ENCODE measurements at regions not wholly inside any gene's neighbourhood (a gene's known extent, or its start where the extent isn't known, plus 50 kb on each side); places are given as distances from the start of the nearest gene placed in this dataset.
A peak's percentile ranks its signal among the peaks of the same experiment; 100 is the strongest.

- DNase-seq (ENCODE audit: low read depth in 4 of 6, low spot score in 6 of 6), result no peak
- no peaks in the 10 kb centered on the region for H3K9me3 ChIP-seq (ENCODE audit: control insufficient read depth, insufficient read depth, low read length)
- H3K36me3 ChIP-seq (ENCODE audit: control insufficient read depth, insufficient read depth, low read length), result no peaks in the 10 kb centered on the region
- no peak overlapping the region for H3K4me3 ChIP-seq (ENCODE audit: low read depth, low read length)
- H3K27ac ChIP-seq (ENCODE audit: low read depth, low read length), result no peak overlapping the region
- no peaks in the 10 kb centered on the region for H3K4me1 ChIP-seq (ENCODE audit: control insufficient read depth, insufficient read depth, low read length)
- H3K27me3 ChIP-seq (ENCODE audit: control insufficient read depth, insufficient read depth, low read length), result no peaks in the 10 kb centered on the region
- WGBS (ENCODE audit: insufficient coverage), result no CpG with 5 or more reads among the region's 1 CpG
These were observed 95.6 kb downstream of the CD200R1L start for GRCh38 chr3:112751061-112751460.

GRCh38 chr3:112747624-112748023 lies 99.0 kb downstream of the CD200R1L start:
- H3K27ac ChIP-seq (ENCODE audit: low read depth, low read length), result no peak overlapping the region
- WGBS (ENCODE audit: insufficient coverage), result no CpG with 5 or more reads among the region's 3 CpGs
- no peaks in the 10 kb centered on the region for H3K27me3 ChIP-seq (ENCODE audit: control insufficient read depth, insufficient read depth, low read length)
- DNase-seq (ENCODE audit: low read depth in 4 of 6, low spot score in 6 of 6), result no peak
- no peaks in the 10 kb centered on the region for H3K4me1 ChIP-seq (ENCODE audit: control insufficient read depth, insufficient read depth, low read length)
- no peak overlapping the region for H3K4me3 ChIP-seq (ENCODE audit: low read depth, low read length)
- H3K36me3 ChIP-seq (ENCODE audit: control insufficient read depth, insufficient read depth, low read length), result no peaks in the 10 kb centered on the region
- H3K9me3 ChIP-seq (ENCODE audit: control insufficient read depth, insufficient read depth, low read length), result no peaks in the 10 kb centered on the region

GRCh38 chr3:112746675-112747280 lies 99.9 kb downstream of the CD200R1L start:
- no peaks in the 10 kb centered on the region for H3K9me3 ChIP-seq (ENCODE audit: control insufficient read depth, insufficient read depth, low read length)
- H3K27ac ChIP-seq (ENCODE audit: low read depth, low read length), result no peak overlapping the region
- no peak for DNase-seq (ENCODE audit: low read depth in 4 of 6, low spot score in 6 of 6)
- H3K27me3 ChIP-seq (ENCODE audit: control insufficient read depth, insufficient read depth, low read length), result no peaks in the 10 kb centered on the region
- H3K36me3 ChIP-seq (ENCODE audit: control insufficient read depth, insufficient read depth, low read length), result no peaks in the 10 kb centered on the region
- H3K4me3 ChIP-seq (ENCODE audit: low read depth, low read length), result no peak overlapping the region
- no peaks in the 10 kb centered on the region for H3K4me1 ChIP-seq (ENCODE audit: control insufficient read depth, insufficient read depth, low read length)
- no CpG with 5 or more reads among the region's 6 CpGs for WGBS (ENCODE audit: insufficient coverage)

GRCh38 chr3:112745567-112746248 lies 101.0 kb downstream of the CD200R1L start:
- DNase-seq (ENCODE audit: low read depth in 4 of 6, low spot score in 6 of 6), result no peak
- no peaks in the 10 kb centered on the region for H3K4me1 ChIP-seq (ENCODE audit: control insufficient read depth, insufficient read depth, low read length)
- H3K36me3 ChIP-seq (ENCODE audit: control insufficient read depth, insufficient read depth, low read length), result no peaks in the 10 kb centered on the region
- H3K27me3 ChIP-seq (ENCODE audit: control insufficient read depth, insufficient read depth, low read length), result no peaks in the 10 kb centered on the region
- no peak overlapping the region for H3K4me3 ChIP-seq (ENCODE audit: low read depth, low read length)
- WGBS (ENCODE audit: insufficient coverage), result 92% methylated on average over 1 of the region's 4 CpGs
- no peak overlapping the region for H3K27ac ChIP-seq (ENCODE audit: low read depth, low read length)
- H3K9me3 ChIP-seq (ENCODE audit: control insufficient read depth, insufficient read depth, low read length), result no peaks in the 10 kb centered on the region

- 43% methylated on average over 2 of the region's 2 CpGs for WGBS (ENCODE audit: insufficient coverage)
- Histone ChIP-seq H3K27me3 (ENCODE audit: control insufficient read depth, insufficient read depth, low read length) (no peaks in the 10 kb centered on the region), H3K36me3 (ENCODE audit: control insufficient read depth, insufficient read depth, low read length) (no peaks in the 10 kb centered on the region), H3K4me3 (ENCODE audit: low read depth, low read length) (no peak overlapping the region), H3K27ac (ENCODE audit: low read depth, low read length) (no peak overlapping the region), H3K4me1 (ENCODE audit: control insufficient read depth, insufficient read depth, low read length) (no peaks in the 10 kb centered on the region), H3K9me3 (ENCODE audit: control insufficient read depth, insufficient read depth, low read length) (no peaks in the 10 kb centered on the region)
- DNase-seq (ENCODE audit: low read depth in 4 of 6, low spot score in 6 of 6), result peak in 2 of 6 donors; percentile 35 to 64
These were observed 101.7 kb downstream of the CD200R1L start for GRCh38 chr3:112744825-112745566.

GRCh38 chr3:112744106-112744505 lies 102.6 kb downstream of the CD200R1L start:
- H3K27me3 ChIP-seq (ENCODE audit: control insufficient read depth, insufficient read depth, low read length), result no peaks in the 10 kb centered on the region
- no peaks in the 10 kb centered on the region for H3K4me1 ChIP-seq (ENCODE audit: control insufficient read depth, insufficient read depth, low read length)
- no peaks in the 10 kb centered on the region for H3K36me3 ChIP-seq (ENCODE audit: control insufficient read depth, insufficient read depth, low read length)
- H3K4me3 ChIP-seq (ENCODE audit: low read depth, low read length), result no peak overlapping the region
- WGBS (ENCODE audit: insufficient coverage), result no CpG with 5 or more reads among the region's 1 CpG
- H3K9me3 ChIP-seq (ENCODE audit: control insufficient read depth, insufficient read depth, low read length), result no peaks in the 10 kb centered on the region
- no peak for DNase-seq (ENCODE audit: low read depth in 4 of 6, low spot score in 6 of 6)
- H3K27ac ChIP-seq (ENCODE audit: low read depth, low read length), result no peak overlapping the region

- WGBS (ENCODE audit: insufficient coverage), result 100% methylated on average over 1 of the region's 2 CpGs
These were observed 102.0 kb upstream of the CCDC80 start for GRCh38 chr3:112742934-112743333.

GRCh38 chr3:112741983-112742382 lies 101.0 kb upstream of the CCDC80 start:
- no peak overlapping the region for H3K4me3 ChIP-seq (ENCODE audit: low read depth, low read length)
- H3K27ac ChIP-seq (ENCODE audit: low read depth, low read length), result no peak overlapping the region

More at GRCh38 chr3:112742934-112743333, 102.0 kb upstream of the CCDC80 start:
- Histone ChIP-seq H3K4me1 (ENCODE audit: control insufficient read depth, insufficient read depth, low read length) (no peaks in the 10 kb centered on the region), H3K4me3 (ENCODE audit: low read depth, low read length) (no peak overlapping the region), H3K27ac (ENCODE audit: low read depth, low read length) (no peak overlapping the region), H3K36me3 (ENCODE audit: control insufficient read depth, insufficient read depth, low read length) (no peaks in the 10 kb centered on the region), H3K27me3 (ENCODE audit: control insufficient read depth, insufficient read depth, low read length) (no peaks in the 10 kb centered on the region), H3K9me3 (ENCODE audit: control insufficient read depth, insufficient read depth, low read length) (no peaks in the 10 kb centered on the region)
- DNase-seq (ENCODE audit: low read depth in 4 of 6, low spot score in 6 of 6), result no peak

GRCh38 chr3:112740835-112741234 lies 99.9 kb upstream of the CCDC80 start:
- WGBS (ENCODE audit: insufficient coverage), result no CpG with 5 or more reads among the region's 4 CpGs
- DNase-seq (ENCODE audit: low read depth in 4 of 6, low spot score in 6 of 6), result no peak
- no peaks in the 10 kb centered on the region for H3K9me3 ChIP-seq (ENCODE audit: control insufficient read depth, insufficient read depth, low read length)

More at GRCh38 chr3:112741983-112742382, 101.0 kb upstream of the CCDC80 start:
- DNase-seq (ENCODE audit: low read depth in 4 of 6, low spot score in 6 of 6), result no peak
- H3K36me3 ChIP-seq (ENCODE audit: control insufficient read depth, insufficient read depth, low read length), result no peaks in the 10 kb centered on the region
- H3K27me3 ChIP-seq (ENCODE audit: control insufficient read depth, insufficient read depth, low read length), result no peaks in the 10 kb centered on the region
- H3K9me3 ChIP-seq (ENCODE audit: control insufficient read depth, insufficient read depth, low read length), result no peaks in the 10 kb centered on the region
- H3K4me1 ChIP-seq (ENCODE audit: control insufficient read depth, insufficient read depth, low read length), result no peaks in the 10 kb centered on the region

More at GRCh38 chr3:112740835-112741234, 99.9 kb upstream of the CCDC80 start:
- Histone ChIP-seq H3K36me3 (ENCODE audit: control insufficient read depth, insufficient read depth, low read length) (no peaks in the 10 kb centered on the region), H3K27ac (ENCODE audit: low read depth, low read length) (no peak overlapping the region), H3K27me3 (ENCODE audit: control insufficient read depth, insufficient read depth, low read length) (no peaks in the 10 kb centered on the region), H3K4me1 (ENCODE audit: control insufficient read depth, insufficient read depth, low read length) (no peaks in the 10 kb centered on the region), H3K4me3 (ENCODE audit: low read depth, low read length) (no peak overlapping the region)
